ENCODE measurements at regions not wholly inside any gene's neighbourhood (a gene's known extent, or its start where the extent isn't known, plus 50 kb on each side); places are given as distances from the start of the nearest gene placed in this dataset.

DNA sequence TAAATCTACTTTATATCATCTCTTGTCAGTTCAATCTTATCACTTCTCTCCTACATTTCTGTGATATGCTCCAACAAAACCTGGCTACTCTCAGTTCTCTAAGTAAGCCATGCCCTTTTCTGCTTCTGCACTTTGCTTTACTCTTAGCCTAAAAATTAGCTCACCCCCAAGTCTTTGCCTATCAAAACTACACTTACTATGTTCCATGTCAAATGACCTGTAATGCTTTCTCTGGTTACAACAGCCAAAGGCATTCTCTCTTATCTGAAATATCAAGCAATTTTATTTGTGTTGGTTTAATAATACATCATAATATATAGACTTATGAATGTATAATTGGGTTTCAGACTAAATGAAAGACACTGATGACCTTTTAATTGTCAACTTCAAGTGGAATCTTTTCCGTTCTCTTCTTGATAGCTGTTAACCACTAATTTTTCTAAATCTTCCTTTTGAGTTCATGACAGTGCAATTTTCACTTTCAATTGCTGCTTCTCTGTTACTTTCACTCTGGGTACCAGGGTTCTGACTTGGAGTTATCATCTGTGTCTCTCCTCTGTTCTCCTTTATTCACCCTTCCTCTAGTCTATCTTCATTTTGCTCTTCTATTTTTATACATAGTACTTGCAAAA lies 619.0 kb upstream of the GOLIM4 start:
- Histone ChIP-seq H3K9ac (ENCODE audit: low read length) (no peak overlapping the region), H2BK5ac (ENCODE audit: low read length) (no peak overlapping the region), H4K8ac (ENCODE audit: low read depth, low read length) (no peak overlapping the region), H3K79me2 (ENCODE audit: control insufficient read depth, insufficient read depth, low read length) (no peaks in the 10 kb centered on the region), H3K4me3 (ENCODE audit: low read length) (no peak overlapping the region), H2BK120ac (ENCODE audit: low read depth, low read length) (no peak overlapping the region), H3K4me1 (ENCODE audit: control insufficient read depth, low read depth, low read length) (no peaks in the 10 kb centered on the region), H3K27ac (ENCODE audit: low read depth, low read length) (no peak overlapping the region), H3K4me2 (ENCODE audit: low read length) (no peak overlapping the region), H3K56ac (ENCODE audit: low read length) (no peak overlapping the region), H3K27me3 (ENCODE audit: insufficient read depth, low read length, poor library complexity) (no peaks in the 10 kb centered on the region), H3K18ac (ENCODE audit: low read length) (no peak overlapping the region), H2AK5ac (ENCODE audit: low read length) (no peak overlapping the region), H3K23ac (ENCODE audit: low read length) (no peak overlapping the region), H4K5ac (ENCODE audit: low read length) (no peak overlapping the region), H3K79me1 (ENCODE audit: low read length) (no peaks in the 10 kb centered on the region), H3K36me3 (ENCODE audit: control insufficient read depth, insufficient read depth, low read length) (no peaks in the 10 kb centered on the region), H3K4ac (ENCODE audit: low read depth, low read length) (no peak overlapping the region), H2BK15ac (replicated peaks; ENCODE audit: low read depth) (no peak overlapping the region)
- DNase-seq = no peak
- WGBS (ENCODE audit: extremely low coverage, insufficient coverage, low lambda C conversion rate) = no CpG with 5 or more reads among the region's 1 CpG

DNA sequence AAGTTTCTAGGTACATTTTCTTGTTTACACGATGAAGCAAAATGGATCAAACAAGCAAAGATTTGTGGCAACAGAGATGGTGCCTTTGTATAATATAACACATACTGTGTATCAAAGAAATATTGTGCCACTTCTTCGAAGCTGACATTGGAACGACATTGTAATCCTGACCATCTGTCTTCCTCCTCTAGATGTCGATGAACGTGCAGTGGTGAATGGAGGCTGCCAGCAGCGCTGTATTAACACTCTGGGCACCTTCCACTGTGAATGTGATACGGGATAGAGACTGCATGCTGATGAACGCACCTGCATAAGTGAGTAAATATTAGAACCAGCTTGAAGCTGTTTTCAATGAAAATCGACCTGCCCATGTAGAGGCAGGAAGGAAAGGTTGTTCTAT lies 613.3 kb upstream of the GOLIM4 start:
- DNase-seq = no peak
- H2BK5ac ChIP-seq (ENCODE audit: low read length) = no peak overlapping the region
- no peak overlapping the region for H4K5ac ChIP-seq (ENCODE audit: low read length)

DNA sequence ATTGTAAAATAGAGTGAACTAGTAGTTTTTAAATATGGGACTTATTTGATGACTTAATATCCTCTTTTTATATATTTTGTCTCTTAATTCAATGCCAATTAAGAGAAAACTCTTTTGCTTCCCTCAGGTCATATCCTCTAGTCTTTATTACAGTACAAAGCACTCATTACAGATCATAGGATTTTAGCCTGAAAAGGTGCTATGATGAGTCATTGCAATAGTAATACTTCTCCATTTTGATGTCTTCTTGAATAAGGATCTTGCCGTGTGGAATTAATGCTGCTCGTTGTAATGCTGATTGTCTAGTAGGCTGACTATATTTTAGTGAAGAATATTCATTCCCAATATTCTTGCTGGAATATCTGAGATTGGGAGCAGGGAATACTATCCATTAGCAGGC lies 612.2 kb upstream of the GOLIM4 start:
- Histone ChIP-seq H3K23ac (ENCODE audit: low read length) (no peak overlapping the region), H4K5ac (ENCODE audit: low read length) (no peak overlapping the region), H3K27ac (ENCODE audit: low read depth, low read length) (no peak overlapping the region), H2BK5ac (ENCODE audit: low read length) (no peak overlapping the region), H3K27me3 (ENCODE audit: insufficient read depth, low read length, poor library complexity) (no peaks in the 10 kb centered on the region), H2BK120ac (ENCODE audit: low read depth, low read length) (no peak overlapping the region), H3K4me3 (ENCODE audit: low read length) (no peak overlapping the region), H4K8ac (ENCODE audit: low read depth, low read length) (no peak overlapping the region), H3K4ac (ENCODE audit: low read depth, low read length) (no peak overlapping the region), H3K9ac (ENCODE audit: low read length) (no peak overlapping the region), H2AK5ac (ENCODE audit: low read length) (no peak overlapping the region), H3K18ac (ENCODE audit: low read length) (no peak overlapping the region), H2BK15ac (replicated peaks; ENCODE audit: low read depth) (no peak overlapping the region), H3K79me1 (ENCODE audit: low read length) (no peaks in the 10 kb centered on the region), H3K4me2 (ENCODE audit: low read length) (no peak overlapping the region), H3K79me2 (ENCODE audit: control insufficient read depth, insufficient read depth, low read length) (no peaks in the 10 kb centered on the region), H3K36me3 (ENCODE audit: control insufficient read depth, insufficient read depth, low read length) (no peaks in the 10 kb centered on the region), H3K56ac (ENCODE audit: low read length) (no peak overlapping the region), H3K4me1 (ENCODE audit: control insufficient read depth, low read depth, low read length) (no peaks in the 10 kb centered on the region)
- DNase-seq = no peak
- no CpG with 5 or more reads among the region's 2 CpGs for WGBS (ENCODE audit: extremely low coverage, insufficient coverage, low lambda C conversion rate)

More for the DNA sequence above, 613.3 kb upstream of the GOLIM4 start:
- no peaks in the 10 kb centered on the region for H3K79me1 ChIP-seq (ENCODE audit: low read length)
- H3K4ac ChIP-seq (ENCODE audit: low read depth, low read length) = no peak overlapping the region
- no peaks in the 10 kb centered on the region for H3K4me1 ChIP-seq (ENCODE audit: control insufficient read depth, low read depth, low read length)
- no peaks in the 10 kb centered on the region for H3K27me3 ChIP-seq (ENCODE audit: insufficient read depth, low read length, poor library complexity)
- H3K23ac ChIP-seq (ENCODE audit: low read length) = no peak overlapping the region
- H2BK15ac ChIP-seq (replicated peaks; ENCODE audit: low read depth) = no peak overlapping the region
- WGBS (ENCODE audit: extremely low coverage, insufficient coverage, low lambda C conversion rate) = no CpG with 5 or more reads among the region's 9 CpGs
- no peak overlapping the region for H3K4me2 ChIP-seq (ENCODE audit: low read length)
- H3K18ac ChIP-seq (ENCODE audit: low read length) = no peak overlapping the region
- no peak overlapping the region for H3K27ac ChIP-seq (ENCODE audit: low read depth, low read length)
- H2AK5ac ChIP-seq (ENCODE audit: low read length) = no peak overlapping the region
- H2BK120ac ChIP-seq (ENCODE audit: low read depth, low read length) = no peak overlapping the region
- H4K8ac ChIP-seq (ENCODE audit: low read depth, low read length) = no peak overlapping the region
- no peaks in the 10 kb centered on the region for H3K36me3 ChIP-seq (ENCODE audit: control insufficient read depth, insufficient read depth, low read length)
- no peak overlapping the region for H3K56ac ChIP-seq (ENCODE audit: low read length)
- H3K9ac ChIP-seq (ENCODE audit: low read length) = no peak overlapping the region
- no peaks in the 10 kb centered on the region for H3K79me2 ChIP-seq (ENCODE audit: control insufficient read depth, insufficient read depth, low read length)
- no peak overlapping the region for H3K4me3 ChIP-seq (ENCODE audit: low read length)

DNA sequence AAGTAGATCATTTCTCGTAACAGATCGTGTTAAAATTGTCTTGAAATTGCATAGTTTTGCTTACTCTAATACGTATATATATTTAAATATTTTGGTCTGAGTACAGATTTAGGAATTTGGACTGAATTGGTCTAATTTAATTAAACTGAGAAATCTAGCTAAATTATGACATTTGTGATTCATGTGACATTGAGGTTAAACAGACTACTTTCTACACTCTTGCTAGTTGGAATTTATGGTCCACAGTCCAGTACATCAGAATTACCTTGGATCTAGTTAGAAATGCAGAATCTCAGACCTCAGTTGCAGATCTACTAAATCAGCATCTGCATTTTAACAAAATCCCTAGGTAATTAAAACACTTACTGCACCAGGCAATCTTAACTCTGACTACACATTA lies 609.7 kb upstream of the GOLIM4 start:
- no peaks in the 10 kb centered on the region for H3K27me3 ChIP-seq (ENCODE audit: insufficient read depth, low read length, poor library complexity)
- H2AK5ac ChIP-seq (ENCODE audit: low read length) = no peak overlapping the region
- no peak overlapping the region for H2BK15ac ChIP-seq (replicated peaks; ENCODE audit: low read depth)
- H2BK120ac ChIP-seq (ENCODE audit: low read depth, low read length) = no peak overlapping the region
- no peak overlapping the region for H3K23ac ChIP-seq (ENCODE audit: low read length)
- H3K4me2 ChIP-seq (ENCODE audit: low read length) = no peak overlapping the region
- no peaks in the 10 kb centered on the region for H3K36me3 ChIP-seq (ENCODE audit: control insufficient read depth, insufficient read depth, low read length)
- no peak overlapping the region for H3K4me3 ChIP-seq (ENCODE audit: low read length)
- no peaks in the 10 kb centered on the region for H3K79me1 ChIP-seq (ENCODE audit: low read length)
- no peak overlapping the region for H3K9ac ChIP-seq (ENCODE audit: low read length)
- no CpG with 5 or more reads among the region's 3 CpGs for WGBS (ENCODE audit: extremely low coverage, insufficient coverage, low lambda C conversion rate)
- H3K56ac ChIP-seq (ENCODE audit: low read length) = no peak overlapping the region
- H3K18ac ChIP-seq (ENCODE audit: low read length) = no peak overlapping the region
- DNase-seq = no peak
- H3K4me1 ChIP-seq (ENCODE audit: control insufficient read depth, low read depth, low read length) = no peaks in the 10 kb centered on the region
- no peak overlapping the region for H4K8ac ChIP-seq (ENCODE audit: low read depth, low read length)
- H3K79me2 ChIP-seq (ENCODE audit: control insufficient read depth, insufficient read depth, low read length) = no peaks in the 10 kb centered on the region
- H3K4ac ChIP-seq (ENCODE audit: low read depth, low read length) = no peak overlapping the region
- no peak overlapping the region for H2BK5ac ChIP-seq (ENCODE audit: low read length)
- no peak overlapping the region for H3K27ac ChIP-seq (ENCODE audit: low read depth, low read length)
- no peak overlapping the region for H4K5ac ChIP-seq (ENCODE audit: low read length)

DNA sequence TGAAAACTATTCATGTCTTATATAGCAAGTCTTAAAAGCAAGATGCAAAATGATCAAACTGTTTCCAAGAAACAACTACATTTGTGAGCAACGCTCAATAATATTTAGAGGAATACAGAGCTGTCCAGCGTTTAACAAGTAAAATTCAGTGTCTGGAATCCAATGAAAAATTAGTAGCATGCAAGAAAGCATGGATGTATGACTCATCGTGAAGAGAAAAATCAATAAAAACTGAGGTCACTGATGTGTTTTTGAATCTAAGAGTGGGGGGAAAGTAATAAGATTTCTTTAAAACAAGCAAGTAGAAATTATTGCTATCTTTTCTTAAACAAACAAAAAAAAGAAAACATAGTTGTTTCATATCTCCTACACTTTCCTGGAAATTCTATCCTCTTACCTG lies 600.3 kb upstream of the GOLIM4 start:
- Histone ChIP-seq H2BK15ac (replicated peaks; ENCODE audit: low read depth) (no peak overlapping the region), H3K79me2 (ENCODE audit: control insufficient read depth, insufficient read depth, low read length) (no peaks in the 10 kb centered on the region), H3K4ac (ENCODE audit: low read depth, low read length) (no peak overlapping the region), H3K56ac (ENCODE audit: low read length) (no peak overlapping the region), H3K4me1 (ENCODE audit: control insufficient read depth, low read depth, low read length) (no peaks in the 10 kb centered on the region), H3K18ac (ENCODE audit: low read length) (no peak overlapping the region), H3K27me3 (ENCODE audit: insufficient read depth, low read length, poor library complexity) (no peaks in the 10 kb centered on the region), H3K36me3 (ENCODE audit: control insufficient read depth, insufficient read depth, low read length) (no peaks in the 10 kb centered on the region), H2BK120ac (ENCODE audit: low read depth, low read length) (no peak overlapping the region), H4K8ac (ENCODE audit: low read depth, low read length) (no peak overlapping the region), H2BK5ac (ENCODE audit: low read length) (no peak overlapping the region), H2AK5ac (ENCODE audit: low read length) (no peak overlapping the region), H4K5ac (ENCODE audit: low read length) (no peak overlapping the region), H3K79me1 (ENCODE audit: low read length) (no peaks in the 10 kb centered on the region), H3K4me3 (ENCODE audit: low read length) (no peak overlapping the region), H3K4me2 (ENCODE audit: low read length) (no peak overlapping the region), H3K27ac (ENCODE audit: low read depth, low read length) (no peak overlapping the region), H3K23ac (ENCODE audit: low read length) (no peak overlapping the region), H3K9ac (ENCODE audit: low read length) (no peak overlapping the region)
- WGBS (ENCODE audit: extremely low coverage, insufficient coverage, low lambda C conversion rate) = no CpG with 5 or more reads among the region's 3 CpGs
- DNase-seq = no peak

DNA sequence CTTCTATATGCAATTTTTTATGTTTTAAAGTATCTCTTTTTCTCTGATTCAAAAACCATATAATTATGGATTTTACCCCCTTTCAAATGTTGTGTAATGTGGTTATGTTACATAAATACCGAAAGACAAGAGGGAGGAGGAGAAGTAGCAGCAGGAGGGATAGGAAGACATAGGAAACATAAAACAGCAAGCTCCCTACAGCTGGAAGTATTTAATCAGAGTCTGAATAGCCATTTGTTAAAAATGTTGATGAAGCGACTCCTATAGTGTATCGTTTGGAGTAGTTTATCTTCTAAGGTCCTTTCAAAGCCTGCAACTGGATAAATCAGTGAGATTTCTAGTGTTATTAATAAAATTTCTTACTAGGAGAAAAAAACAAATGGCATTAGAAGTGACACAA lies 598.1 kb upstream of the GOLIM4 start:
- WGBS (ENCODE audit: extremely low coverage, insufficient coverage, low lambda C conversion rate) = no CpG with 5 or more reads among the region's 3 CpGs
- no peak overlapping the region for H4K8ac ChIP-seq (ENCODE audit: low read depth, low read length)
- H3K79me1 ChIP-seq (ENCODE audit: low read length) = no peaks in the 10 kb centered on the region

More for the DNA sequence above, 598.1 kb upstream of the GOLIM4 start:
- H2AK5ac ChIP-seq (ENCODE audit: low read length) = no peak overlapping the region
- no peak overlapping the region for H2BK5ac ChIP-seq (ENCODE audit: low read length)
- H3K27me3 ChIP-seq (ENCODE audit: insufficient read depth, low read length, poor library complexity) = no peaks in the 10 kb centered on the region
- H3K4me1 ChIP-seq (ENCODE audit: control insufficient read depth, low read depth, low read length) = no peaks in the 10 kb centered on the region
- H4K5ac ChIP-seq (ENCODE audit: low read length) = no peak overlapping the region
- H2BK15ac ChIP-seq (replicated peaks; ENCODE audit: low read depth) = no peak overlapping the region
- peak; percentile 13 for DNase-seq
- no peak overlapping the region for H2BK120ac ChIP-seq (ENCODE audit: low read depth, low read length)
- no peak overlapping the region for H3K9ac ChIP-seq (ENCODE audit: low read length)
- no peak overlapping the region for H3K4ac ChIP-seq (ENCODE audit: low read depth, low read length)
- H3K56ac ChIP-seq (ENCODE audit: low read length) = no peak overlapping the region
- no peaks in the 10 kb centered on the region for H3K36me3 ChIP-seq (ENCODE audit: control insufficient read depth, insufficient read depth, low read length)
- H3K27ac ChIP-seq (ENCODE audit: low read depth, low read length) = no peak overlapping the region
- H3K79me2 ChIP-seq (ENCODE audit: control insufficient read depth, insufficient read depth, low read length) = no peaks in the 10 kb centered on the region
- H3K18ac ChIP-seq (ENCODE audit: low read length) = no peak overlapping the region
- H3K23ac ChIP-seq (ENCODE audit: low read length) = no peak overlapping the region
- H3K4me3 ChIP-seq (ENCODE audit: low read length) = no peak overlapping the region
- H3K4me2 ChIP-seq (ENCODE audit: low read length) = no peak overlapping the region

All from mesendoderm (in vitro differentiated cells).